GM21576 (cell line): ENCODE measurements at regions not wholly inside any gene's neighbourhood (a gene's known extent, or its start where the extent isn't known, plus 50 kb on each side); places are given as distances from the start of the nearest gene placed in this dataset.
"Not testable (repeated sequence)": the region's sequence is repeated elsewhere in the genome, so short reads cannot be mapped to it uniquely, and the experiment has no call there.

Source experiments
- ATAC-seq: cut with Tn5 transposase; IDR thresholded peaks from one replicate; pipeline ENCODE4 v1.9.1; 2021; ENCODE audit warnings: mild to moderate bottlenecking, moderate library complexity; ENCODE audit not compliant: unreplicated experiment

- no peak for ATAC-seq
Measured at GRCh38 chr5:41995193-41995592, 70.1 kb downstream of the FBXO4 start.

- ATAC-seq = no peak
Measured at GRCh38 chr5:42001673-42002072, 76.6 kb downstream of the FBXO4 start.

- not testable (repeated sequence) for ATAC-seq
Measured at GRCh38 chr5:42003852-42004251, 78.8 kb downstream of the FBXO4 start.

GRCh38 chr5:42005561-42006153 lies 80.6 kb downstream of the FBXO4 start:
- peak; percentile 72 for ATAC-seq

GRCh38 chr5:42013561-42013960 lies 88.5 kb downstream of the FBXO4 start:
- no peak for ATAC-seq

- no peak for ATAC-seq
Measured at GRCh38 chr5:42015254-42015653, 90.2 kb downstream of the FBXO4 start.

- ATAC-seq = no peak
Measured at GRCh38 chr5:42015681-42016080, 90.6 kb downstream of the FBXO4 start.

- no peak for ATAC-seq
Measured at GRCh38 chr5:42020788-42021530, 95.9 kb downstream of the FBXO4 start.

- peak; percentile 60 for ATAC-seq
Measured at GRCh38 chr5:42021923-42022322, 96.8 kb downstream of the FBXO4 start.

GRCh38 chr5:42022383-42022972 lies 97.4 kb downstream of the FBXO4 start:
- ATAC-seq = no peak

GRCh38 chr5:42026446-42026845 lies 101.4 kb downstream of the FBXO4 start:
- ATAC-seq = no peak

- no peak for ATAC-seq
Measured at GRCh38 chr5:42032137-42032536, 107.1 kb downstream of the FBXO4 start.

GRCh38 chr5:42035526-42035925 lies 110.4 kb downstream of the FBXO4 start:
- ATAC-seq = no peak

- no peak for ATAC-seq
Measured at GRCh38 chr5:42036379-42036778, 111.3 kb downstream of the FBXO4 start.

GRCh38 chr5:42037379-42037932 lies 112.4 kb downstream of the FBXO4 start:
- ATAC-seq = no peak

GRCh38 chr5:42043400-42043799 lies 118.3 kb downstream of the FBXO4 start:
- no peak for ATAC-seq

GRCh38 chr5:42057254-42057690 lies 132.2 kb downstream of the FBXO4 start:
- peak; percentile 92 for ATAC-seq

GRCh38 chr5:42059291-42059690 lies 134.2 kb downstream of the FBXO4 start:
- ATAC-seq = no peak

- no peak for ATAC-seq
Measured at GRCh38 chr5:42059778-42060464, 134.8 kb downstream of the FBXO4 start.

GRCh38 chr5:42061121-42061520 lies 136.0 kb downstream of the FBXO4 start:
- ATAC-seq = no peak

- ATAC-seq = no peak
Measured at GRCh38 chr5:42064821-42065220, 139.7 kb downstream of the FBXO4 start.
